GM12878 (cell line): ENCODE measurements at regions not wholly inside any gene's neighbourhood (a gene's known extent, or its start where the extent isn't known, plus 50 kb on each side); places are given as distances from the start of the nearest gene placed in this dataset.

ENCODE experiments used
- ATAC-seq: fragments of 200-7000 bp; cut with Tn5 transposase; 3 replicates; pipeline ENCODE4 v1.9.1; 2020; ENCODE audit warnings: mild to moderate bottlenecking, moderate library complexity
- BruUV-seq: library from RNA; stranded (reverse); fragments of 400-500 nt; replicated peaks from 2 replicates; lab custom pipeline; 2021; lab: Mats Ljungman, UMichigan
- CTCF ChIA-PET: fragments of 300-600 bp; sonication (Branson Sonifier 250); formaldehyde crosslinking; extraction: SDS; loops from one replicate; lab custom pipeline; 2021; ENCODE audit warnings: inconsistent platforms; lab: Yijun Ruan, JAX
- POLR2A ChIA-PET: fragments of 350-600 bp; formaldehyde crosslinking; extraction: SDS; loops from one replicate; lab custom pipeline; 2021; ENCODE audit warnings: inconsistent platforms; lab: Charles Lee
- RAD21 ChIA-PET: fragments of 300-600 bp; sonication (Branson Sonifier 250); formaldehyde crosslinking; loops from one replicate; lab custom pipeline; 2023; ENCODE audit warnings: antibody characterized with exemption; ENCODE audit not compliant: unreplicated experiment; lab: Charles Lee
- SMC1A ChIA-PET: fragments of 300-600 bp; sonication (Branson Sonifier 250); formaldehyde crosslinking; loops from one replicate; lab custom pipeline; 2023; ENCODE audit not compliant: unreplicated experiment, uncharacterized antibody; lab: Charles Lee
- DNase-seq: peaks from one replicate; pipeline ENCODE4 v3.0.0-alpha.2; 2011; ENCODE audit warnings: low read depth, low spot score
- FAIRE-seq: peaks from 3 replicates; lab custom pipeline; 2011; peaks lifted over from hg19 to GRCh38; lab: Jason Lieb, UNC
- H2AFZ ChIP-seq: 2 replicates; pipeline ENCODE4 v1.6.0; 2011; ENCODE audit warnings: low read depth, low read length, control low read depth; ENCODE audit not compliant: control insufficient read depth
- H3K27ac ChIP-seq: 2 replicates; pipeline ENCODE4 v1.5.1; 2011; ENCODE audit warnings: control low read depth; ENCODE audit not compliant: control insufficient read depth, insufficient read depth
- H3K27me3 ChIP-seq, 2 experiments: replicated peaks in 1 of 2; 2 replicates each; pipeline versions ENCODE4 v1.6.0 to v1.6.1; 2011; ENCODE audit warnings: low read length in 1 of 2; ENCODE audit not compliant: control insufficient read depth in 2 of 2, insufficient read depth in 2 of 2
- H3K36me3 ChIP-seq, 2 experiments: 2 replicates each; pipeline ENCODE4 v1.5.1; 2011; ENCODE audit warnings: low read length in 1 of 2; ENCODE audit not compliant: control insufficient read depth in 2 of 2, insufficient read depth in 2 of 2
- H3K4me1 ChIP-seq: 2 replicates; pipeline ENCODE4 v1.6.1; 2011; ENCODE audit warnings: mild to moderate bottlenecking, low read length, moderate library complexity, mixed read lengths; ENCODE audit not compliant: control insufficient read depth, insufficient read depth
- H3K4me2 ChIP-seq: 2 replicates; pipeline ENCODE4 v1.6.0; 2011; ENCODE audit warnings: control low read depth; ENCODE audit not compliant: control insufficient read depth, insufficient read depth
- H3K4me3 ChIP-seq: fragments of 200-600 bp; sonication (generic); 2 replicates; pipeline ENCODE4 v1.5.1; 2016
- H3K79me2 ChIP-seq: 2 replicates; pipeline ENCODE4 v1.6.0; 2011; ENCODE audit warnings: low read length; ENCODE audit not compliant: control insufficient read depth, insufficient read depth
- H3K9ac ChIP-seq: 2 replicates; pipeline ENCODE4 v1.8.0; 2011; ENCODE audit warnings: low read length, control low read depth, mixed read lengths; ENCODE audit not compliant: control insufficient read depth, insufficient read depth
- H3K9me3 ChIP-seq: replicated peaks from 3 replicates; pipeline ENCODE4 v1.5.1; 2011; ENCODE audit warnings: mild to moderate bottlenecking, low read length; ENCODE audit not compliant: control insufficient read depth, insufficient read depth
- H4K20me1 ChIP-seq: 2 replicates; pipeline ENCODE4 v1.6.0; 2011; ENCODE audit not compliant: control insufficient read depth, insufficient read depth
- ATF3 ChIP-seq: IDR thresholded peaks from 2 replicates; pipeline ENCODE4 v1.6.1; 2011; ENCODE audit warnings: low read depth, mild to moderate bottlenecking, low read length, moderate library complexity, borderline replicate concordance; ENCODE audit errors: extremely low read depth
- ATF7 ChIP-seq: fragments of 450-650 bp; IDR thresholded peaks from 2 replicates; pipeline ENCODE4 v1.6.1; 2016; ENCODE audit warnings: low read depth, mild to moderate bottlenecking
- CBX3 ChIP-seq: fragments of 200-600 bp; sonication (generic); IDR thresholded peaks from 2 replicates; pipeline ENCODE4 v1.6.1; 2016; ENCODE audit warnings: low read depth, borderline replicate concordance
- FOXK2 ChIP-seq: fragments of 450-650 bp; IDR thresholded peaks from 2 replicates; pipeline ENCODE4 v1.6.1; 2017; ENCODE audit warnings: mild to moderate bottlenecking, moderate library complexity
- FOXM1 ChIP-seq: IDR thresholded peaks from 2 replicates; pipeline ENCODE4 v1.6.1; 2012; ENCODE audit warnings: low read depth, mild to moderate bottlenecking, inconsistent platforms, low read length, moderate library complexity
- HDAC2 ChIP-seq: fragments of 200-600 bp; sonication (generic); IDR thresholded peaks from 2 replicates; pipeline ENCODE4 v1.6.1; 2017
- JUNB ChIP-seq: IDR thresholded peaks from 2 replicates; pipeline ENCODE4 v1.6.1; 2016; ENCODE audit warnings: antibody characterized with exemption, mild to moderate bottlenecking
- LARP7 ChIP-seq: fragments of 450-650 bp; IDR thresholded peaks from 2 replicates; pipeline ENCODE4 v1.6.1; 2017; ENCODE audit warnings: mild to moderate bottlenecking
- NFXL1 ChIP-seq: fragments of 450-650 bp; IDR thresholded peaks from 2 replicates; pipeline ENCODE4 v1.6.1; 2017; ENCODE audit warnings: antibody characterized with exemption, mild to moderate bottlenecking, borderline replicate concordance
- PAX5 ChIP-seq: IDR thresholded peaks from 2 replicates; pipeline ENCODE4 v1.6.1; 2011; ENCODE audit warnings: low read depth, low read length, borderline replicate concordance
- POLR2A ChIP-seq: IDR thresholded peaks from 2 replicates; pipeline ENCODE4 v1.6.1; 2011; ENCODE audit warnings: low read depth, mild to moderate bottlenecking, low read length
- RAD21 ChIP-seq: IDR thresholded peaks from 2 replicates; pipeline ENCODE4 v1.6.1; 2011; ENCODE audit warnings: mild to moderate bottlenecking, low read depth, low read length, moderate library complexity; ENCODE audit not compliant: insufficient read depth
- RBBP5 ChIP-seq: fragments of 200-600 bp; sonication (generic); conservative IDR thresholded peaks from 2 replicates; pipeline ENCODE4 v1.6.1; 2016
- RELA ChIP-seq: fragments of 450-650 bp; IDR thresholded peaks from 2 replicates; pipeline ENCODE4 v1.8.0; 2014; ENCODE audit warnings: borderline replicate concordance; ENCODE audit not compliant: partially characterized antibody
- WGBS: methylation state at CpG from one replicate; pipeline ENCODE4 v1.1.6; 2016; ENCODE audit warnings: low lambda C conversion rate; ENCODE audit not compliant: insufficient replicate concordance, insufficient coverage; ENCODE audit errors: missing lambda C conversion rate; 5-methylcytosine and 5-hydroxymethylcytosine counted together
- in situ Hi-C: fragments of 300-500 bp; cut with MboI; formaldehyde crosslinking; loops from 9 replicates; pipeline ENCODE4 v1.14.3; 2018; ENCODE audit warnings: mixed read lengths
- intact Hi-C: fragments of 100-400 bp; cut with micrococcal nuclease; formaldehyde crosslinking; loops from one replicate; pipeline ENCODE4 v1.14.2; 2022; ENCODE audit not compliant: unreplicated experiment
- TF ChIP-seq, protein P1 (sequence below): fragments of 450-650 bp; IDR thresholded peaks from 2 replicates; pipeline ENCODE4 v1.6.1; 2017; ENCODE audit warnings: low read depth, mild to moderate bottlenecking, moderate library complexity
- TF ChIP-seq, protein P2 (sequence below): fragments of 450-650 bp; IDR thresholded peaks from 2 replicates; pipeline ENCODE4 v1.6.1; 2016; ENCODE audit warnings: mild to moderate bottlenecking
- TF ChIP-seq, protein P3 (sequence below): fragments of 450-650 bp; formaldehyde crosslinking; IDR thresholded peaks from 2 replicates; pipeline ENCODE4 v1.5.0; 2022; ENCODE audit warnings: mild to moderate bottlenecking, missing genetic modification characterization

GRCh38 chr9:72443855-72444254 is 77.6 kb upstream of the TMC1 start (continued):
- TF ChIP-seq, protein P1, sequence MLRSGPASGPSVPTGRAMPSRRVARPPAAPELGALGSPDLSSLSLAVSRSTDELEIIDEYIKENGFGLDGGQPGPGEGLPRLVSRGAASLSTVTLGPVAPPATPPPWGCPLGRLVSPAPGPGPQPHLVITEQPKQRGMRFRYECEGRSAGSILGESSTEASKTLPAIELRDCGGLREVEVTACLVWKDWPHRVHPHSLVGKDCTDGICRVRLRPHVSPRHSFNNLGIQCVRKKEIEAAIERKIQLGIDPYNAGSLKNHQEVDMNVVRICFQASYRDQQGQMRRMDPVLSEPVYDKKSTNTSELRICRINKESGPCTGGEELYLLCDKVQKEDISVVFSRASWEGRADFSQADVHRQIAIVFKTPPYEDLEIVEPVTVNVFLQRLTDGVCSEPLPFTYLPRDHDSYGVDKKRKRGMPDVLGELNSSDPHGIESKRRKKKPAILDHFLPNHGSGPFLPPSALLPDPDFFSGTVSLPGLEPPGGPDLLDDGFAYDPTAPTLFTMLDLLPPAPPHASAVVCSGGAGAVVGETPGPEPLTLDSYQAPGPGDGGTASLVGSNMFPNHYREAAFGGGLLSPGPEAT = peak; percentile 64; the same call in 1 of the 2 replicates
- TF ChIP-seq, protein P2, sequence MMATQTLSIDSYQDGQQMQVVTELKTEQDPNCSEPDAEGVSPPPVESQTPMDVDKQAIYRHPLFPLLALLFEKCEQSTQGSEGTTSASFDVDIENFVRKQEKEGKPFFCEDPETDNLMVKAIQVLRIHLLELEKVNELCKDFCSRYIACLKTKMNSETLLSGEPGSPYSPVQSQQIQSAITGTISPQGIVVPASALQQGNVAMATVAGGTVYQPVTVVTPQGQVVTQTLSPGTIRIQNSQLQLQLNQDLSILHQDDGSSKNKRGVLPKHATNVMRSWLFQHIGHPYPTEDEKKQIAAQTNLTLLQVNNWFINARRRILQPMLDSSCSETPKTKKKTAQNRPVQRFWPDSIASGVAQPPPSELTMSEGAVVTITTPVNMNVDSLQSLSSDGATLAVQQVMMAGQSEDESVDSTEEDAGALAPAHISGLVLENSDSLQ = peak; percentile 83
- TF ChIP-seq ATF7 = peak; percentile 43; the same call in 1 of the 2 replicates

DNA sequence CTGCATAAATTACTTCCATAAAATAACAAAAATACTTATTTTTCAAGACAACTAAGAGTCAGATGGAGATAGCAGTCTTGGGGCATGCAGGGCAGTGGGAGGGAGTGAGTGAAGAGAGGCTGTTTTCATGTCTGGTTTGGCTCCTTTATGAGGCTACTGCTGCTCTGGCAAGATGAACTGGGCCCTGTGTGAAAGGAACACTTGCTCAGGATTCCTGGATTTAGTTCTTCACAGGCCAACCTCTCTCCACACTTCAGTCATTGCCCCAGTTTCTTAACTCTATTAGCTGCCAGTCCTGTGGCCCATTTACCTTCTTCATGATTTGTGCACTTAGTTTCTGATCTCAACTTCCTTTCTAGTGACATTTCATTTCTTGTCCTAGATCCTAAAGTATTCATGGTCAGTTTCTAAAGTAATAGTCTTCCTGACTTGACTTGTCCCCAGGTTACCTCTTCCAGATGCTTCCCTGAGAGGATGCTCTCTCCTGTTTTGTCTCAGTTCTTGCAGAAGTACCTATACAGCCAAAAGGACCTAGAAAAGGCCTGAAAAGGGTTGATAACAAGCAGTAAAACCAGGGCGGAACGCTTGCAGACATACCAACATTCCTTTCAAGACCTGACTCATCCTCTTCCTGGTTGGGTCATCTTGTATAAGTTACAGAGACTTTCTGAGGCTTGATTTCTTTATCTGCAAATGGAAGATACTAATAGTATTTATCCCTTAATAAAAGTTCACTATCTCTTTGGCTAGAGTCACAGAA is 77.0 kb upstream of the ZFAND5 start:
- Histone ChIP-seq H3K27ac (no peak overlapping the region), H3K4me3 (no peak overlapping the region), H3K79me2 (no peaks in the 10 kb centered on the region), H3K27me3 (no peaks in the 10 kb centered on the region), H3K9ac (no peak overlapping the region), H3K36me3 (no peaks in the 10 kb centered on the region), H3K9me3 (no peaks in the 10 kb centered on the region), H3K4me1 (peaks cover 15% of the 10 kb centered on the region), H2AFZ (no peak overlapping the region), H3K4me2 (no peak overlapping the region), H4K20me1 (no peaks in the 10 kb centered on the region)
- ATAC-seq (no peak), FAIRE-seq (no peak), DNase-seq (no peak)
- intact Hi-C loops = loop anchor here (5.0 to 10.0 kb wide), 2 partner anchors 70 to 237 kb away; no protein-coding TSS in a partner anchor
- SMC1A ChIA-PET = no interaction called here
- TF ChIP-seq FOXM1 = no peak
- TF ChIP-seq POLR2A = no peak
- no peak for TF ChIP-seq HDAC2
- TF ChIP-seq LARP7 = no peak
- no peak for TF ChIP-seq RBBP5
- TF ChIP-seq, protein P3, sequence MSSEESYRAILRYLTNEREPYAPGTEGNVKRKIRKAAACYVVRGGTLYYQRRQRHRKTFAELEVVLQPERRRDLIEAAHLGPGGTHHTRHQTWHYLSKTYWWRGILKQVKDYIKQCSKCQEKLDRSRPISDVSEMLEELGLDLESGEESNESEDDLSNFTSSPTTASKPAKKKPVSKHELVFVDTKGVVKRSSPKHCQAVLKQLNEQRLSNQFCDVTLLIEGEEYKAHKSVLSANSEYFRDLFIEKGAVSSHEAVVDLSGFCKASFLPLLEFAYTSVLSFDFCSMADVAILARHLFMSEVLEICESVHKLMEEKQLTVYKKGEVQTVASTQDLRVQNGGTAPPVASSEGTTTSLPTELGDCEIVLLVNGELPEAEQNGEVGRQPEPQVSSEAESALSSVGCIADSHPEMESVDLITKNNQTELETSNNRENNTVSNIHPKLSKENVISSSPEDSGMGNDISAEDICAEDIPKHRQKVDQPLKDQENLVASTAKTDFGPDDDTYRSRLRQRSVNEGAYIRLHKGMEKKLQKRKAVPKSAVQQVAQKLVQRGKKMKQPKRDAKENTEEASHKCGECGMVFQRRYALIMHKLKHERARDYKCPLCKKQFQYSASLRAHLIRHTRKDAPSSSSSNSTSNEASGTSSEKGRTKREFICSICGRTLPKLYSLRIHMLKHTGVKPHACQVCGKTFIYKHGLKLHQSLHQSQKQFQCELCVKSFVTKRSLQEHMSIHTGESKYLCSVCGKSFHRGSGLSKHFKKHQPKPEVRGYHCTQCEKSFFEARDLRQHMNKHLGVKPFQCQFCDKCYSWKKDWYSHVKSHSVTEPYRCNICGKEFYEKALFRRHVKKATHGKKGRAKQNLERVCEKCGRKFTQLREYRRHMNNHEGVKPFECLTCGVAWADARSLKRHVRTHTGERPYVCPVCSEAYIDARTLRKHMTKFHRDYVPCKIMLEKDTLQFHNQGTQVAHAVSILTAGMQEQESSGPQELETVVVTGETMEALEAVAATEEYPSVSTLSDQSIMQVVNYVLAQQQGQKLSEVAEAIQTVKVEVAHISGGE (CRISPR knock-in tag) = no peak
- TF ChIP-seq FOXK2 = no peak
- TF ChIP-seq ATF3 = no peak
- no peak for TF ChIP-seq RELA
- no peak for TF ChIP-seq PAX5
- no peak for TF ChIP-seq NFXL1
- TF ChIP-seq JUNB = no peak
- no peak for TF ChIP-seq CBX3
- TF ChIP-seq RAD21 = no peak
- RAD21 ChIA-PET = interaction anchor here (0.9 kb wide), 1 partner anchor 17 kb away, joined by 3 read pairs; no protein-coding TSS in a partner anchor
- in situ Hi-C loops = no loop called here
- CTCF ChIA-PET = interaction anchor here (1.2 kb wide), 1 partner anchor 161 kb away, joined by 3 read pairs; no protein-coding TSS in a partner anchor
- no TSS peak for BruUV-seq
- POLR2A ChIA-PET = no interaction called here
- WGBS = 61% methylated on average over 2 of the region's 2 CpGs
